ENCODE measurements at regions not wholly inside any gene's neighbourhood (a gene's known extent, or its start where the extent isn't known, plus 50 kb on each side); places are given as distances from the start of the nearest gene placed in this dataset.

- no peak overlapping the region for H3K27ac ChIP-seq (ENCODE audit: low read length)
- H3K4me1 ChIP-seq (ENCODE audit: control insufficient read depth, insufficient read depth, low read length) = peaks cover 4% of the 10 kb centered on the region
- H3K9me3 ChIP-seq (ENCODE audit: control insufficient read depth, low read depth, low read length) = no peaks in the 10 kb centered on the region
- no peak overlapping the region for H3K4me3 ChIP-seq (ENCODE audit: low read length)
- DNase-seq = no peak
- H3K36me3 ChIP-seq (ENCODE audit: control insufficient read depth, insufficient read depth, low read length) = no peaks in the 10 kb centered on the region
- H3K27me3 ChIP-seq (ENCODE audit: control insufficient read depth, insufficient read depth, low read length) = no peaks in the 10 kb centered on the region
- 100% methylated on average over 4 of the region's 4 CpGs for WGBS (ENCODE audit: insufficient coverage, low lambda C conversion rate)
These were observed 506.9 kb downstream of the BCL11A start for GRCh38 chr2:60046529-60046928.

- no peak for DNase-seq
- H3K27ac ChIP-seq (ENCODE audit: low read length) = no peak overlapping the region
- H3K4me1 ChIP-seq (ENCODE audit: control insufficient read depth, insufficient read depth, low read length) = peaks cover 3% of the 10 kb centered on the region
- H3K4me3 ChIP-seq (ENCODE audit: low read length) = no peak overlapping the region
- H3K9me3 ChIP-seq (ENCODE audit: control insufficient read depth, low read depth, low read length) = no peaks in the 10 kb centered on the region
- WGBS (ENCODE audit: insufficient coverage, low lambda C conversion rate) = no CpG with 5 or more reads among the region's 1 CpG
- no peaks in the 10 kb centered on the region for H3K36me3 ChIP-seq (ENCODE audit: control insufficient read depth, insufficient read depth, low read length)
- no peaks in the 10 kb centered on the region for H3K27me3 ChIP-seq (ENCODE audit: control insufficient read depth, insufficient read depth, low read length)
These were observed 508.0 kb downstream of the BCL11A start for GRCh38 chr2:60045456-60045855.

- DNase-seq = peak in 1 of 2 donors; percentile 16
- H3K4me1 ChIP-seq (ENCODE audit: control insufficient read depth, insufficient read depth, low read length) = peaks cover 3% of the 10 kb centered on the region
- no peaks in the 10 kb centered on the region for H3K27me3 ChIP-seq (ENCODE audit: control insufficient read depth, insufficient read depth, low read length)
- no peaks in the 10 kb centered on the region for H3K9me3 ChIP-seq (ENCODE audit: control insufficient read depth, low read depth, low read length)
- no CpG with 5 or more reads among the region's 1 CpG for WGBS (ENCODE audit: insufficient coverage, low lambda C conversion rate)
- H3K4me3 ChIP-seq (ENCODE audit: low read length) = no peak overlapping the region
- H3K36me3 ChIP-seq (ENCODE audit: control insufficient read depth, insufficient read depth, low read length) = no peaks in the 10 kb centered on the region
- H3K27ac ChIP-seq (ENCODE audit: low read length) = no peak overlapping the region
These were observed 509.0 kb downstream of the BCL11A start for GRCh38 chr2:60044484-60044883.

- H3K9me3 ChIP-seq (ENCODE audit: control insufficient read depth, low read depth, low read length) = no peaks in the 10 kb centered on the region
- no peak for DNase-seq
- no peak overlapping the region for H3K4me3 ChIP-seq (ENCODE audit: low read length)
- no peak overlapping the region for H3K27ac ChIP-seq (ENCODE audit: low read length)
- H3K4me1 ChIP-seq (ENCODE audit: control insufficient read depth, insufficient read depth, low read length) = peaks cover 3% of the 10 kb centered on the region
- H3K27me3 ChIP-seq (ENCODE audit: control insufficient read depth, insufficient read depth, low read length) = no peaks in the 10 kb centered on the region
- WGBS (ENCODE audit: insufficient coverage, low lambda C conversion rate) = no CpG with 5 or more reads among the region's 3 CpGs
- H3K36me3 ChIP-seq (ENCODE audit: control insufficient read depth, insufficient read depth, low read length) = no peaks in the 10 kb centered on the region
These were observed 511.4 kb downstream of the BCL11A start for GRCh38 chr2:60042023-60042422.

GRCh38 chr2:60033325-60033724, 520.1 kb downstream of the BCL11A start:
- Histone ChIP-seq H3K27ac (ENCODE audit: low read length) (no peak overlapping the region), H3K36me3 (ENCODE audit: control insufficient read depth, insufficient read depth, low read length) (no peaks in the 10 kb centered on the region), H3K4me3 (ENCODE audit: low read length) (no peak overlapping the region), H3K4me1 (ENCODE audit: control insufficient read depth, insufficient read depth, low read length) (no peaks in the 10 kb centered on the region), H3K27me3 (ENCODE audit: control insufficient read depth, insufficient read depth, low read length) (no peaks in the 10 kb centered on the region), H3K9me3 (ENCODE audit: control insufficient read depth, low read depth, low read length) (peaks cover 3% of the 10 kb centered on the region)
- WGBS (ENCODE audit: insufficient coverage, low lambda C conversion rate) = no CpG with 5 or more reads among the region's 4 CpGs
- DNase-seq = no peak

- Histone ChIP-seq H3K4me3 (ENCODE audit: low read length) (no peak overlapping the region), H3K27ac (ENCODE audit: low read length) (no peak overlapping the region), H3K27me3 (ENCODE audit: control insufficient read depth, insufficient read depth, low read length) (no peaks in the 10 kb centered on the region), H3K36me3 (ENCODE audit: control insufficient read depth, insufficient read depth, low read length) (no peaks in the 10 kb centered on the region), H3K9me3 (ENCODE audit: control insufficient read depth, low read depth, low read length) (peaks cover 3% of the 10 kb centered on the region), H3K4me1 (ENCODE audit: control insufficient read depth, insufficient read depth, low read length) (no peaks in the 10 kb centered on the region)
- WGBS (ENCODE audit: insufficient coverage, low lambda C conversion rate) = no CpG with 5 or more reads among the region's 1 CpG
- no peak for DNase-seq
These were observed 523.9 kb downstream of the BCL11A start for GRCh38 chr2:60029566-60029883.

- DNase-seq = no peak
- Histone ChIP-seq H3K9me3 (ENCODE audit: control insufficient read depth, low read depth, low read length) (peaks cover 3% of the 10 kb centered on the region), H3K36me3 (ENCODE audit: control insufficient read depth, insufficient read depth, low read length) (no peaks in the 10 kb centered on the region), H3K27me3 (ENCODE audit: control insufficient read depth, insufficient read depth, low read length) (no peaks in the 10 kb centered on the region), H3K4me3 (ENCODE audit: low read length) (no peak overlapping the region), H3K27ac (ENCODE audit: low read length) (no peak overlapping the region), H3K4me1 (ENCODE audit: control insufficient read depth, insufficient read depth, low read length) (no peaks in the 10 kb centered on the region)
- no CpG with 5 or more reads among the region's 3 CpGs for whole genome bisulfite sequencing (ENCODE audit: insufficient coverage, low lambda C conversion rate)
These were observed 524.4 kb downstream of the BCL11A start for GRCh38 chr2:60028849-60029565.

GRCh38 chr2:60025496-60025895, 528.0 kb downstream of the BCL11A start:
- DNase-seq = no peak
- H3K9me3 ChIP-seq (ENCODE audit: control insufficient read depth, low read depth, low read length) = no peaks in the 10 kb centered on the region
- no peak overlapping the region for H3K4me3 ChIP-seq (ENCODE audit: low read length)
- WGBS (ENCODE audit: insufficient coverage, low lambda C conversion rate) = no CpG with 5 or more reads among the region's 2 CpGs
- no peaks in the 10 kb centered on the region for H3K4me1 ChIP-seq (ENCODE audit: control insufficient read depth, insufficient read depth, low read length)
- no peak overlapping the region for H3K27ac ChIP-seq (ENCODE audit: low read length)
- H3K36me3 ChIP-seq (ENCODE audit: control insufficient read depth, insufficient read depth, low read length) = no peaks in the 10 kb centered on the region
- H3K27me3 ChIP-seq (ENCODE audit: control insufficient read depth, insufficient read depth, low read length) = no peaks in the 10 kb centered on the region

GRCh38 chr2:60023256-60023985, 530.0 kb downstream of the BCL11A start:
- Histone ChIP-seq H3K4me1 (ENCODE audit: control insufficient read depth, insufficient read depth, low read length) (no peaks in the 10 kb centered on the region), H3K9me3 (ENCODE audit: control insufficient read depth, low read depth, low read length) (peaks cover 1% of the 10 kb centered on the region), H3K27ac (ENCODE audit: low read length) (no peak overlapping the region), H3K36me3 (ENCODE audit: control insufficient read depth, insufficient read depth, low read length) (no peaks in the 10 kb centered on the region), H3K4me3 (ENCODE audit: low read length) (no peak overlapping the region), H3K27me3 (ENCODE audit: control insufficient read depth, insufficient read depth, low read length) (no peaks in the 10 kb centered on the region)
- WGBS (ENCODE audit: insufficient coverage, low lambda C conversion rate) = 91% methylated on average over 3 of the region's 5 CpGs
- DNase-seq = no peak

- H3K9me3 ChIP-seq (ENCODE audit: control insufficient read depth, low read depth, low read length) = no peaks in the 10 kb centered on the region
- DNase-seq = no peak
- no peak overlapping the region for H3K27ac ChIP-seq (ENCODE audit: low read length)
- WGBS (ENCODE audit: insufficient coverage, low lambda C conversion rate) = 56% methylated on average over 2 of the region's 2 CpGs
- no peaks in the 10 kb centered on the region for H3K4me1 ChIP-seq (ENCODE audit: control insufficient read depth, insufficient read depth, low read length)
- no peaks in the 10 kb centered on the region for H3K36me3 ChIP-seq (ENCODE audit: control insufficient read depth, insufficient read depth, low read length)
- H3K4me3 ChIP-seq (ENCODE audit: low read length) = no peak overlapping the region
- H3K27me3 ChIP-seq (ENCODE audit: control insufficient read depth, insufficient read depth, low read length) = no peaks in the 10 kb centered on the region
These were observed 545.8 kb downstream of the BCL11A start for GRCh38 chr2:60007671-60008070.

- Histone ChIP-seq H3K27me3 (ENCODE audit: control insufficient read depth, insufficient read depth, low read length) (no peaks in the 10 kb centered on the region), H3K4me1 (ENCODE audit: control insufficient read depth, insufficient read depth, low read length) (peaks cover 3% of the 10 kb centered on the region), H3K36me3 (ENCODE audit: control insufficient read depth, insufficient read depth, low read length) (no peaks in the 10 kb centered on the region), H3K9me3 (ENCODE audit: control insufficient read depth, low read depth, low read length) (no peaks in the 10 kb centered on the region), H3K27ac (ENCODE audit: low read length) (no peak overlapping the region), H3K4me3 (ENCODE audit: low read length) (no peak overlapping the region)
- DNase-seq = no peak
- 93% methylated on average over 1 of the region's 2 CpGs for WGBS (ENCODE audit: insufficient coverage, low lambda C conversion rate)
These were observed 550.4 kb downstream of the BCL11A start for GRCh38 chr2:60003076-60003475.

Data from large intestine (tissue), 3 donors.